ENCODE measurements at regions not wholly inside any gene's neighbourhood (a gene's known extent, or its start where the extent isn't known, plus 50 kb on each side); places are given as distances from the start of the nearest gene placed in this dataset.

DNA sequence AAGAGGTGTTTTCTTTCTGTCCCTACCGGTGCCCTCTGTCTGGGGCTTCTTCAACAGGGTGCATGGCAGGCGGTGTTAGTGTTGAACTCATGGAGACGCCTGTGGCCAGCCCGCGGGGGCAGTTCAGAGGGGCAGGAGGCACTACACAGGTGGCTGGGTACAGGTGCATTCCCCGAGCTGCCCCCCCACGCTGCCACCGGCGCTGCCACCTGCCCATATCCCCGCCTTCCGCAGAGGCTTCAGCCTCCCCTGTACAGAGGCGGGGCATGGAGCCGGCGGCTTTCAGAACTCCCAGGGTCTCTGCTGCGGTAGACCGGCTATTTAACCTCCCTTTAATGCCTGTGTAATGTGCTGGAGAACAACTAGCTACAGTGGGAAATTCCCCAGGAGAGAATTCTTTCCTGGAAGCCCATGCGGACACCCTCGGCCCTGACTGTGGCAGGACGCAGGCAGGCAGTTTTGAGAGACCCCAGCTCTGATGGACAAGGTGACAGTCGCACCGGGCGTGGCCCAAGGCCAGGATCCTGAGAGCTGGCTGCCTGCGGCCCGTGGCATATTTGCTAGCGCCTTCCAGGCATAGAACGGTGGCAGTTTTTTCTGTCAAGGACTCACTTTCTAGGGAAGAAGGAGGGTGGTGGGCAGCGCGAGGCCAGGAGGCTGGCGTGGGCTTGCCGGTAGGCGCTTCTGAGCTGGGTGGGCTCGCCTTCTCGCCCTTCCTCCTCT is 53.7 kb upstream of the ZNF32 start:
- no peaks in the 10 kb centered on the region for H3K79me2 ChIP-seq (ENCODE audit: control insufficient read depth in 1 of 2, insufficient read depth in 2 of 2, low read length in 2 of 2)
- no peak for TF ChIP-seq KDM1A (IDR thresholded peaks at IDR 0.05; ENCODE audit: borderline replicate concordance, low read length)
- FAIRE-seq = no peak
- H3K9ac ChIP-seq (replicated peaks in 1 of 4; ENCODE audit: extremely low read depth in 1 of 4, low read depth in 3 of 4, low read length in 3 of 4) = no peak overlapping the region
- H4K20me1 ChIP-seq (replicated peaks in 1 of 2; ENCODE audit: control insufficient read depth in 1 of 2, insufficient read depth in 2 of 2, low read length in 2 of 2) = no peaks in the 10 kb centered on the region
- no peak overlapping the region for H3K18ac ChIP-seq (ENCODE audit: extremely low read depth, low read length)
- H3K9me3 ChIP-seq (ENCODE audit: insufficient read depth in 2 of 2, low read depth in 1 of 2, low read length in 1 of 2) = no peaks in the 10 kb centered on the region
- no peak overlapping the region for H2BK120ac ChIP-seq (replicated peaks; ENCODE audit: low read depth, low read length)
- H3K79me1 ChIP-seq (ENCODE audit: low read depth, low read length) = no peaks in the 10 kb centered on the region
- H2AK5ac ChIP-seq (ENCODE audit: low read depth, low read length) = no peak overlapping the region
- no peaks in the 10 kb centered on the region for H3K23me2 ChIP-seq (ENCODE audit: low read depth, low read length)
- H3K36me3 ChIP-seq (ENCODE audit: control insufficient read depth in 2 of 4, insufficient read depth in 4 of 4, low read length in 3 of 4) = no peaks in the 10 kb centered on the region
- no peak overlapping the region for H3K23ac ChIP-seq (ENCODE audit: insufficient read length)
- H2BK20ac ChIP-seq (ENCODE audit: low read length) = no peak overlapping the region
- no peak overlapping the region for H4K5ac ChIP-seq (ENCODE audit: insufficient read length, low read depth, low read length)
- H2BK5ac ChIP-seq (ENCODE audit: low read depth, low read length) = no peak overlapping the region
- no peak overlapping the region for H4K91ac ChIP-seq (replicated peaks; ENCODE audit: insufficient read length, low read length)
- POLR2A ChIA-PET (ENCODE audit: partially characterized antibody) = no interaction called here
- no peak overlapping the region for H3K14ac ChIP-seq (ENCODE audit: insufficient read length)
- no peak overlapping the region for H3K56ac ChIP-seq (replicated peaks; ENCODE audit: insufficient read length, low read depth, low read length)
- no peak overlapping the region for H2BK12ac ChIP-seq (ENCODE audit: low read depth, low read length)
- CTCF ChIA-PET (ENCODE audit: partially characterized antibody) = interaction anchor here (0.9 to 1.4 kb wide), 3 partner anchors 11 to 31 kb away, joined by 3 to 4 read pairs (median 3); no protein-coding TSS in a partner anchor
- H3K4me3 ChIP-seq (ENCODE audit: extremely low read depth in 1 of 4, insufficient read depth in 2 of 4, low read depth in 3 of 4, low read length in 4 of 4) = no peak overlapping the region
- H3K4me1 ChIP-seq (replicated peaks in 1 of 4; ENCODE audit: control insufficient read depth in 3 of 4, insufficient read depth in 4 of 4, low read length in 3 of 4) = no peaks in the 10 kb centered on the region
- no peak overlapping the region for H3K4ac ChIP-seq (replicated peaks; ENCODE audit: insufficient read length, low read depth, low read length)
- H3K27me3 ChIP-seq (replicated peaks in 1 of 4; ENCODE audit: control insufficient read depth in 3 of 4, extremely low read depth in 1 of 4, insufficient read depth in 3 of 4, low read length in 3 of 4) = no peaks in the 10 kb centered on the region
- H2AFZ ChIP-seq (ENCODE audit: low read length) = no peak overlapping the region
- no peak overlapping the region for H2BK15ac ChIP-seq (ENCODE audit: low read length)
- WGBS, 2 experiments (ENCODE audit: extremely low coverage in 1 of 2, insufficient coverage in 1 of 2, insufficient read length in 1 of 2, insufficient replicate concordance in 2 of 2, low coverage in 1 of 2, low lambda C conversion rate in 2 of 2, missing lambda C conversion rate in 1 of 2) = 92% methylated on average over 25 of the region's 33 CpGs; no CpG with 5 or more reads in 1 of the 2 experiments
- H3K4me2 ChIP-seq (ENCODE audit: insufficient read depth in 1 of 2, low read depth in 2 of 2, low read length in 2 of 2) = no peak overlapping the region
- DNase-seq (ENCODE audit: low read depth in 1 of 2, low spot score in 2 of 2) = no peak
- no peak overlapping the region for H3K27ac ChIP-seq (ENCODE audit: low read depth, low read length)
- H4K8ac ChIP-seq (ENCODE audit: extremely low read depth, insufficient read depth, low read length) = no peak overlapping the region; the same call in 1 of the 2 replicates

All from H1 (cell line).